Uterus (tissue), 3 donors: ENCODE measurements at regions not wholly inside any gene's neighbourhood (a gene's known extent, or its start where the extent isn't known, plus 50 kb on each side); places are given as distances from the start of the nearest gene placed in this dataset.

Source experiments
- DNase-seq, 2 donors: peaks; one replicate each; pipeline ENCODE4 v3.0.0-alpha.2; 2019 to 2020
- H3K27ac ChIP-seq, 2 donors: fragments of 200-600 bp; sonication (generic); 1 replicate in 1 of 2; 2 replicates in 1 of 2; pipeline ENCODE4 v1.5.1; 2016 to 2018
- H3K27me3 ChIP-seq, 2 donors: fragments of 200-600 bp; sonication (generic); one replicate each; pipeline ENCODE4 v1.5.1; 2018 to 2019; ENCODE audit warnings: control low read depth in 1 of 2
- H3K36me3 ChIP-seq, 2 donors: fragments of 200-600 bp; sonication (generic); one replicate each; pipeline ENCODE4 v1.5.1; 2019; ENCODE audit warnings: control low read depth in 1 of 2
- H3K4me1 ChIP-seq, 2 donors: fragments of 200-600 bp; sonication (generic); one replicate each; pipeline ENCODE4 v1.5.1; 2018 to 2019; ENCODE audit warnings: control low read depth in 1 of 2
- H3K4me3 ChIP-seq, 2 donors: fragments of 200-600 bp; sonication (generic); 1 replicate in 1 of 2; 2 replicates in 1 of 2; pipeline ENCODE4 v1.5.1; 2018 to 2019; ENCODE audit warnings: mild to moderate bottlenecking in 1 of 2
- H3K9me3 ChIP-seq, 2 donors: fragments of 200-600 bp; sonication (generic); one replicate each; pipeline ENCODE4 v1.5.1; 2019; ENCODE audit warnings: control low read depth in 1 of 2
- CTCF ChIP-seq, 4 experiments: fragments of 200-600 bp in 2 of 4; fragments of 450-650 bp in 2 of 4; sonication (generic) in 2 of 4; IDR thresholded peaks; one replicate each; pipeline ENCODE4 v1.5.1; 2016 to 2019; ENCODE audit warnings: antibody characterized with exemption in 4 of 4, mild to moderate bottlenecking in 2 of 4, moderate library complexity in 1 of 4
- POLR2A ChIP-seq, 2 donors: fragments of 450-650 bp; IDR thresholded peaks; one replicate each; pipeline ENCODE4 v1.6.1; 2016; ENCODE audit warnings: antibody characterized with exemption in 2 of 2, mild to moderate bottlenecking in 1 of 2, moderate library complexity in 1 of 2
- intact Hi-C: fragments of 100-400 bp; cut with DNase I; formaldehyde crosslinking; loops from one replicate; pipeline ENCODE4 v1.15.1; 2023; ENCODE audit warnings: low total_unique reads
- donor health status: DM: yes; HTN: yes; CAD: no.

GRCh38 chr19:30161770-30162169 is 210.4 kb upstream of the ZNF536 start:
- DNase-seq, result no peak
- TF ChIP-seq CTCF (IDR thresholded peaks at IDR 0.05) (no peak), POLR2A (IDR thresholded peaks at IDR 0.05) (no peak)

DNA sequence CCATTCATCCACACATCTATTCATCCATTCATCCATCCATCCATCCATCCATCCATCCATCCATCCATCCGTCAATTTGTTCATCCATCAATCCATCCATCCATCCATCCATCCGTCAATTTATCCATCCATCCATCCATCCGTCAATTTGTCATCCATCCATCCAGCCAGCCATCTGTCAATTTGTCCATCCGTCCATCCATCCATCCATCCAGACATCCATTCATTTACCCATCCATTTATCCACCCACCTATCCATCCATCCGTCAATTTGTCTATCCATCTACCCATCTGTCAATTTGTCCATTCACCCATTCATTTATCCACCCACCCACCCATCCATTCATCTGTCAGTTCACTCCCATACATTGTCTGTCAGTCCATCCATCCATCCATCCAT is 209.5 kb upstream of the ZNF536 start:
- no peak for DNase-seq
- H3K4me1 ChIP-seq, result no peaks in the 10 kb centered on the region
- no peaks in the 10 kb centered on the region for H3K27me3 ChIP-seq
- H3K36me3 ChIP-seq, result no peaks in the 10 kb centered on the region
- intact Hi-C loops, result no loop called here
- TF ChIP-seq POLR2A (IDR thresholded peaks at IDR 0.05), result no peak
- no peak for TF ChIP-seq CTCF (IDR thresholded peaks at IDR 0.05)
- H3K4me3 ChIP-seq, result no peak overlapping the region
- H3K9me3 ChIP-seq, result no peaks in the 10 kb centered on the region
- no peak overlapping the region for H3K27ac ChIP-seq

More at GRCh38 chr19:30161770-30162169, 210.4 kb upstream of the ZNF536 start:
- Histone ChIP-seq H3K9me3 (no peaks in the 10 kb centered on the region), H3K27me3 (no peaks in the 10 kb centered on the region), H3K36me3 (no peaks in the 10 kb centered on the region), H3K4me1 (no peaks in the 10 kb centered on the region), H3K27ac (no peak overlapping the region), H3K4me3 (no peak overlapping the region)
- intact Hi-C loops, result no loop called here

DNA sequence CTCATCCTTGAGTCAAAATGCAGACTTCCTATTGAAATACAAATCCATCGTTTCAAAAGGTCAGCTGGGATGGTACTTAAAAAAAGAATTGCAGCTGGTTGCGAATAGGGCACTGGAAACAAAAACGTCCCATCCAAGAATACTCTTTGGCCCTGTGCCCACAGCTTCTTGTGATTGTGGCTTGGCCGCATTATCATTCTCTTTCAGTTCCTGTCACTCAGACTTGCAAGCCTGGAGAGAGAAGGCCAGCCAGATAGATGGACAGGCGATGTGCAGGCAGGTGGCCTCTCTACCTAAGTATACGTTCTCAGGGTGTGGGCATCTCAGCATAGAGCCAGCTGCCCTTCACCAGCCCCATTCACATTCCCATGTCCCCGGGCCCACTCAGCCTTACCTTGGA is 208.5 kb upstream of the ZNF536 start:
- Histone ChIP-seq H3K27ac (no peak overlapping the region), H3K4me3 (no peak overlapping the region), H3K9me3 (no peaks in the 10 kb centered on the region), H3K27me3 (no peaks in the 10 kb centered on the region), H3K4me1 (no peaks in the 10 kb centered on the region), H3K36me3 (no peaks in the 10 kb centered on the region)
- no peak for TF ChIP-seq CTCF (IDR thresholded peaks at IDR 0.05)
- TF ChIP-seq POLR2A (IDR thresholded peaks at IDR 0.05), result no peak
- intact Hi-C loops, result no loop called here
- DNase-seq, result no peak

DNA sequence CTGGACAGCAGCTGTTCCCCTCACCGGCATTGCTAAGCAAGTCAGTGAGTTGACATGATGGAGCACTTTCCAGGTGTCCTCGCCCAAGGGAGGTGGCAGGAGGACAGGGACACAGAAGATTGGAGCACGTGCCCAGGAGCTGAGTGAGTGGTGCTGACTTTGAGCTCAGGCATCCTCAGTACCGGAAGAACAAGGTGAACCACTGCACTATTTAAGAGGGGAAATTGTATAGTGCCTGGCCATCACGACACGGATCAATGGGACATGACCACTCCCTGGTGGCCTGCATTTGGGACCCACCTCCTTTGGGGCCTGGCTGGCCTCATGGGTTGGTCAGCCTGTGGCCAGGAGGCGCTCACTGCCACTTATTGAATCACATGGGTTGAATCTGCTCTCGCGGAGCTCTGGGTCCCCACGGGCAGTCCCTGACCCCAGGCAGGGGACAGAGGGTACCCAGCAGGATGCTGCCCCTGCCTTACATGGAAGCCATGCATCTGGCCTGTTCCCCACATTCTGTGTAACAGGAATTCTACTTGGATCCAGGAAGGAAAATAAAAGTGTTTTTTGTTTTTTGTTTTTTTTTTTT is 206.9 kb upstream of the ZNF536 start:
- no peak overlapping the region for H3K4me3 ChIP-seq
- H3K27me3 ChIP-seq, result no peaks in the 10 kb centered on the region
- DNase-seq, result no peak
- no peaks in the 10 kb centered on the region for H3K9me3 ChIP-seq
- H3K27ac ChIP-seq, result no peak overlapping the region
- no peaks in the 10 kb centered on the region for H3K4me1 ChIP-seq
- intact Hi-C loops, result no loop called here
- no peaks in the 10 kb centered on the region for H3K36me3 ChIP-seq
- no peak for TF ChIP-seq POLR2A (IDR thresholded peaks at IDR 0.05)
- TF ChIP-seq CTCF (IDR thresholded peaks at IDR 0.05), result no peak

- H3K27me3 ChIP-seq, result no peaks in the 10 kb centered on the region
- intact Hi-C loops, result no loop called here
- no peaks in the 10 kb centered on the region for H3K4me1 ChIP-seq
- no peaks in the 10 kb centered on the region for H3K36me3 ChIP-seq
- no peak overlapping the region for H3K4me3 ChIP-seq
- no peaks in the 10 kb centered on the region for H3K9me3 ChIP-seq
- no peak for DNase-seq
- TF ChIP-seq CTCF (IDR thresholded peaks at IDR 0.05), result no peak
- no peak for TF ChIP-seq POLR2A (IDR thresholded peaks at IDR 0.05)
- H3K27ac ChIP-seq, result no peak overlapping the region
Measured at GRCh38 chr19:30167206-30167868, 204.8 kb upstream of the ZNF536 start.
